NCI-H2107 treated with DMSO at 0.1 percent for 48 hours (cell line): ENCODE measurements at regions not wholly inside any gene's neighbourhood (a gene's known extent, or its start where the extent isn't known, plus 50 kb on each side); places are given as distances from the start of the nearest gene placed in this dataset.
"Not testable (repeated sequence)": the region's sequence is repeated elsewhere in the genome, so short reads cannot be mapped to it uniquely, and the experiment has no call there.

Source experiments
- DNase-seq: peaks from one replicate; lab custom pipeline; 2025; ENCODE audit not compliant: unreplicated experiment; lab: John Stamatoyannopoulos, UW

GRCh38 chr12:76292891-76293290, 55.3 kb downstream of the BBS10 start:
- not testable (repeated sequence) for DNase-seq

DNA sequence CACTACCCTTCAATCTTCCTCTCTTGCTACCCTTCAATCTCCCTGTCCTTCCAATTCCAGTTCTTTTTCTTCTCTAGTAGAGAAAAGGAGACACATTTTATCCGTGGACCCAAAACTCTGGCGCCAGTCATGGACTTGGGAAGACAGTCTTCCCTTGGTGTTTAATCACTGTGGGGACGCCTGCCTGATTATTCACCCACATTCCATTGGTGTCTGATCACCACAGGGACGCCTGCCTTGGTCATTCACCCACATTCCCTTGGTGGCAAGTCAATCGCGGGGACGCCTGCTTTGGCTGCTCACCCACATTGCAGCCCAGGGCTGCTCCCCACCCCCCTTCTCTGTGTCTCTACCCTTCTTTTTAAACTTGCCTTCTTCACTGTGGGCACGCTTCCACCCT, 55.9 kb downstream of the BBS10 start:
- not testable (repeated sequence) for DNase-seq

- DNase-seq: no peak
Observed at GRCh38 chr12:76290963-76291859, 57.0 kb downstream of the BBS10 start.

GRCh38 chr12:76288218-76288617, 60.0 kb downstream of the BBS10 start:
- no peak for DNase-seq

GRCh38 chr12:76284816-76285750, 63.1 kb downstream of the BBS10 start:
- DNase-seq: no peak

DNA sequence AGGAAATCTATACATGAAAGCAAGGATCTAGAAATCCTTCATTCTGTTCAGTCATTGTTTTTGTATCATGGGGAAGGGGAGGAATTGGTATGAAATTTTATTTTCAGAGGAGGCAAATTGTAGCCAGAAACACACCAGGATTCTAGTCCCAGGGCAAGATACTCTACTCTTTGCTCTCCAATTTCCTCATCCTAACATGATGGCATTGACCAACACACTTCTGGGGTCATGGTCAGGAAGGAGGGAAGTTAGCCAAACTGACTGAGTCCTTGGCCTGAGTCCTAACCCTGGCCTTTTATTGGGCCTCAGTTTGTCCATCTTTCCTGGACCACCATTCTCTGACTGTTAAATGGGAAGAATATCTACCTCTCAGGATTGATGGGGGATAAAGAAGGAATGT, 65.5 kb downstream of the BBS10 start:
- no peak for DNase-seq

DNA sequence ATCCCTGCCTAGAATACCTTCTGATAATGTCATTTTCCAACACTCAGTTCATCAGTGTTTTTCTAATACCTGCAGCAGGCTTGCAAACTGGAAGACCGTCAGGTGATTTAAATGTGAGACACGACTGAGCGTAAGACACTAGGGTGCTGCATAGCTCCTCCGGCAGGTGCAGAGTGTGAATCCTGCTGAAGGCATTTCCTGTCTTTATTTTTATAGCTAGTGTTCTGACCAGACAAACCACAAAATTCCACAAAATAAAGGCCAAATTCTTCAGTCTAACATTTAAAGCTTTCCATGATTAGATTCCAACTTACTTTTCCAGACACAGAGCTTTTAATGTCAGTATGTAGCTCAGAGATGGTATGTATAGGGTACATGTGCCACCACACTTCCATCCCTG, 70.7 kb downstream of the BBS10 start:
- no peak for DNase-seq

DNA sequence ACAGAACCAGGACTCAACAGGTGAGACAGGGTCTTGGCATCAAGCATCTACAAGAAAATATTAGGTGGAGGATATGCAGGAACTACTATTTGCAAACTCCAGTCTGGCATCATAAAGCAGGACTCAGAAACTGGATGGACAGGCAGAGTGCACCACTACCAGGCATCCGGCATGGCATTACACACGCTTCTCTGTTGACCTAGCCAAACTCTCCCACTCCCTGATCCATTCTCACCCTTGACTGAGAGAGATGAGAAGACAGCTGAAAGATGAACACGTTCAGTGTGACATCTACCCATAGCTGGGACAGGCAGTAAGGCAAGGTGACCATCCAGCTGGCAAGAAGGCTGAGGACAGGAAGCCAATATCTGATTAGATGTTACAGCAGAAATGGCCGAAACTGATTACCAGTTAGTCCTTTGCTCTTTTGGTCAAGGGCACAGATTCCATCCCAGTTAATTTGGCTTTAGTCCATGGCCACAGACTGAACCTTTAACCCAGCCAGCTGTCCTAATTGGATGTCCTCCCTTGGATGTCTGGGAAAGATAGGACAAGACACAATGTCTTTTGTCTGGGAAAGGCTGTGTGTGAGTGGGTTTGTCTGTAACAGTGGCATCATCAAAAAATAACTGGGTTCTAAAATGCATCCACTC, 71.6 kb downstream of the BBS10 start:
- DNase-seq: no peak

GRCh38 chr12:76275511-76276093, 72.6 kb downstream of the BBS10 start:
- no peak for DNase-seq

- DNase-seq: no peak
Observed at GRCh38 chr12:76274420-76275083, 73.7 kb downstream of the BBS10 start.

- no peak for DNase-seq
Observed at GRCh38 chr12:76272287-76272686, 75.9 kb downstream of the BBS10 start.

GRCh38 chr12:76270657-76271358, 77.4 kb downstream of the BBS10 start:
- no peak for DNase-seq

DNA sequence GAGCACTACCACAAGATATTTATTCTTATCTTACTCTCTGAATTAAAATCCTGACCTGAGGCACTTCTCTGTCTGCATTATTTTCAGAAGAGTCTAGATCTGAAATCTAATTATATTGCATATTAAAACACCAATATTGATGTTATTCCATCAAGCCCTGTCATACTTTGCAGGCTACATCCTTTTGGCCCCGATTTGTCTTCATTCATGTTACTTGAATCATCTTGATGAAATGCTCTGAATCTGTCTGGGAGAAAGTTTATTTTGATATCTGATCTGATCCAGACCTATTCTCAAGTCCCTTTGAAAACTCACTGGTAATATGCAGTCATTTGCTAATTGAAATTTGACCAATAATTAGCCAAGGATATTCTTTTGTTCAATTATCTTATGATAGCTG, 79.9 kb downstream of the BBS10 start:
- DNase-seq: no peak

GRCh38 chr12:76266797-76267196, 81.4 kb downstream of the BBS10 start:
- no peak for DNase-seq

GRCh38 chr12:76265424-76266180, 82.6 kb downstream of the BBS10 start:
- DNase-seq: no peak

DNA sequence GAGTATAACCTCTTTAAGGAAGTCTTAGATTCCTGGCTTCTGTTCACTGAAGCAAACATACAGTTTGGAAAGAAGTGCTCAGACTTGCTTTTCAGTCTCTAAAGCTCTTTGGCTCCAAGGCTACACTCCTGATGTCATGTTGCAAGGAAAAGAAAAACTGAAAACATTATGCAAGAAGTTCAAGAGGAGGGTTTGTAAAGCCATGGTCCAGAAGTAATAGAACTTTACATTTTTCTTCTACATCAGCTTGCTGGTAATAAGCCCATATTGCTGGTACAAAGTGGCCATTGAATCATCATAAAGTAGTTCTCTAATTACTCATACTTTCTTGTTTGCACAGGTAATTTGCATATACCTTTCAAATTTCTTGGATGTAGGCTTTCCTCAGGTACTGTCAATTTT, 83.6 kb downstream of the BBS10 start:
- DNase-seq: no peak

GRCh38 chr12:76263696-76264095, 84.5 kb downstream of the BBS10 start:
- no peak for DNase-seq

- DNase-seq: no peak
Observed at GRCh38 chr12:76260390-76260748, 87.8 kb downstream of the BBS10 start.
